MCF 10A (cell line): ENCODE measurements at regions not wholly inside any gene's neighbourhood (a gene's known extent, or its start where the extent isn't known, plus 50 kb on each side); places are given as distances from the start of the nearest gene placed in this dataset.

Experiments used
- BruUV-seq: library from RNA; stranded (reverse); fragments of 400-500 nt; replicated peaks from 2 replicates; lab custom pipeline; 2021; lab: Mats Ljungman, UMichigan
- CTCF ChIA-PET: fragments of 300-600 bp; sonication (Branson Sonifier 250); formaldehyde crosslinking; extraction: SDS; loops from one replicate; lab custom pipeline; 2021; ENCODE audit warnings: antibody characterized with exemption, inconsistent platforms; lab: Yijun Ruan, JAX
- POLR2A ChIA-PET: fragments of 300-600, 350-650 bp; sonication (Branson Sonifier 250); formaldehyde crosslinking; extraction: SDS; loops from one replicate; lab custom pipeline; 2020; ENCODE audit warnings: antibody characterized with exemption, inconsistent platforms; lab: Yijun Ruan, JAX
- DNase-seq: peaks from one replicate; pipeline ENCODE4 v3.0.0-alpha.2; 2018; ENCODE audit not compliant: unreplicated experiment
- H3K27ac Mint-ChIP-seq: one replicate; pipeline ENCODE4 v1.8.0; 2022; ENCODE audit warnings: mild to moderate bottlenecking, low read depth, mixed read lengths; ENCODE audit not compliant: unreplicated experiment
- H3K27me3 Mint-ChIP-seq: one replicate; pipeline ENCODE4 v1.8.0; 2022; ENCODE audit warnings: mixed read lengths; ENCODE audit not compliant: insufficient read depth, unreplicated experiment
- H3K36me3 Mint-ChIP-seq: one replicate; pipeline ENCODE4 v1.8.0; 2022; ENCODE audit warnings: mild to moderate bottlenecking, moderate library complexity, mixed read lengths; ENCODE audit not compliant: insufficient read depth, unreplicated experiment
- H3K4me1 Mint-ChIP-seq: one replicate; pipeline ENCODE4 v1.8.0; 2022; ENCODE audit warnings: mixed read lengths; ENCODE audit not compliant: insufficient read depth, unreplicated experiment
- H3K4me3 Mint-ChIP-seq: one replicate; pipeline ENCODE4 v1.8.0; 2022; ENCODE audit warnings: mild to moderate bottlenecking, moderate library complexity, mixed read lengths; ENCODE audit not compliant: unreplicated experiment
- H3K9me3 Mint-ChIP-seq: one replicate; pipeline ENCODE4 v1.8.0; 2022; ENCODE audit warnings: mixed read lengths; ENCODE audit not compliant: unreplicated experiment
- intact Hi-C: fragments of 100-400 bp; cut with micrococcal nuclease; formaldehyde crosslinking; loops from 2 replicates; pipeline ENCODE4 v1.14.1; 2022
- TF ChIP-seq, protein P1 (sequence below): fragments of 200-600 bp; IDR thresholded peaks from one replicate; pipeline ENCODE4 v1.8.0; 2022; ENCODE audit warnings: antibody characterized with exemption, mild to moderate bottlenecking; ENCODE audit not compliant: unreplicated experiment

DNA sequence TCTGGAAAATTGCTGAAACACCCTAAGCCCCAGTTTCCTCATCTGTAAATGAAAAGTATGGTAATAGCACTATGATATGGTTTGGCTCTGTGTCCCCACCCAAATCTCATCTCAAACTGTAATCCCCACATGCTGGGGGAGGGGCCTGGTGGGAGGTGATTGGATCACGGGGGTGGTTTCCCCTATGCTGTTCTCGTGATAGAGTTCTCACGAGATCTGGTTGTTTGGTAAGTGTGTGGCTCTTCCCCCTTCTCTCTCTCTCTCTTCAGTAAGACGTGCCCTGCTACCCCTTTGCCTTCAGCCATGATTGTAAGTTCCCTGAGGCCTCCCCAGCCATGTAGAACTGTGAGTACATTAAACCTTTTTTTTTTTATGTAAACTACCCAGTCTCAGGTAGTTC lies 490.7 kb downstream of the TMEM114 start:
- BruUV-seq: no TSS peak
- no peak overlapping the region for H3K4me3 Mint-ChIP-seq
- no peaks in the 10 kb centered on the region for H3K4me1 Mint-ChIP-seq
- H3K36me3 Mint-ChIP-seq: no peaks in the 10 kb centered on the region
- intact Hi-C loops: no loop called here
- ChIA-PET CTCF (interaction anchor here (0.5 kb wide), 1 partner anchor 295 kb away, joined by 4 read pairs; no protein-coding TSS in a partner anchor), POLR2A (no interaction called here)
- no peaks in the 10 kb centered on the region for H3K27me3 Mint-ChIP-seq
- DNase-seq: no peak
- H3K9me3 Mint-ChIP-seq: peaks cover 34% of the 10 kb centered on the region
- H3K27ac Mint-ChIP-seq: no peak overlapping the region
- TF ChIP-seq, protein P1, sequence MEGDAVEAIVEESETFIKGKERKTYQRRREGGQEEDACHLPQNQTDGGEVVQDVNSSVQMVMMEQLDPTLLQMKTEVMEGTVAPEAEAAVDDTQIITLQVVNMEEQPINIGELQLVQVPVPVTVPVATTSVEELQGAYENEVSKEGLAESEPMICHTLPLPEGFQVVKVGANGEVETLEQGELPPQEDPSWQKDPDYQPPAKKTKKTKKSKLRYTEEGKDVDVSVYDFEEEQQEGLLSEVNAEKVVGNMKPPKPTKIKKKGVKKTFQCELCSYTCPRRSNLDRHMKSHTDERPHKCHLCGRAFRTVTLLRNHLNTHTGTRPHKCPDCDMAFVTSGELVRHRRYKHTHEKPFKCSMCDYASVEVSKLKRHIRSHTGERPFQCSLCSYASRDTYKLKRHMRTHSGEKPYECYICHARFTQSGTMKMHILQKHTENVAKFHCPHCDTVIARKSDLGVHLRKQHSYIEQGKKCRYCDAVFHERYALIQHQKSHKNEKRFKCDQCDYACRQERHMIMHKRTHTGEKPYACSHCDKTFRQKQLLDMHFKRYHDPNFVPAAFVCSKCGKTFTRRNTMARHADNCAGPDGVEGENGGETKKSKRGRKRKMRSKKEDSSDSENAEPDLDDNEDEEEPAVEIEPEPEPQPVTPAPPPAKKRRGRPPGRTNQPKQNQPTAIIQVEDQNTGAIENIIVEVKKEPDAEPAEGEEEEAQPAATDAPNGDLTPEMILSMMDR: no peak

DNA sequence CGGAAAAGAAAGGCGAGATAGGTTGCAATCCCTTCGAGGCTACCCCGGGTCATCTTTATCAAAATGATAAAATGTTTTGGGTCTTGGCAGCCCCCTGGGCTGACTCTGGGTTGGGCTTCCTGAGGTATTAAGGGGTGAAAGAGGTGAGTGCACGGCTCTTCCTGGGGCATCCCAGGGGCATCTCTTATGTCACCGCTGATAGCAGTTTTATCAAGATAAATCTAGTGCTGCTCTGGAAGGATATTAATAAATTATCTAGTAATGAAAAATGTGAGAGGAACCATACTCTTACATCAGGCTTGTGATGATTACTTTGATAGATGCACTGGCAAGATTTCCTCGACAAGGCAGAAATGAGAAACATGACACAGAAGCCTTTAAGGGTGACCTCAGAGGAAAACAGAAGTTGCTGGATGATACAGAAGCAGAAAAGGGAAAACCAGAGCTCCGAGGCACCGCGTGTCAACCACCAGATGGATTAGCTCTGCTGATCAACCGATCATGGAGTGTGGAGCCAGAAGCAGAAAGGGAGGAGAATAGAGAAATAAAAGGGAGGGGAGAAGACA lies 491.3 kb downstream of the TMEM114 start:
- Mint-ChIP-seq H3K4me1 (no peaks in the 10 kb centered on the region), H3K27me3 (no peaks in the 10 kb centered on the region), H3K36me3 (no peaks in the 10 kb centered on the region), H3K27ac (no peak overlapping the region), H3K9me3 (peaks cover 39% of the 10 kb centered on the region), H3K4me3 (no peak overlapping the region)
- intact Hi-C loops: no loop called here
- no TSS peak for BruUV-seq
- ChIA-PET CTCF (no interaction called here), POLR2A (no interaction called here)
- DNase-seq: no peak
- TF ChIP-seq, protein P1: no peak

DNA sequence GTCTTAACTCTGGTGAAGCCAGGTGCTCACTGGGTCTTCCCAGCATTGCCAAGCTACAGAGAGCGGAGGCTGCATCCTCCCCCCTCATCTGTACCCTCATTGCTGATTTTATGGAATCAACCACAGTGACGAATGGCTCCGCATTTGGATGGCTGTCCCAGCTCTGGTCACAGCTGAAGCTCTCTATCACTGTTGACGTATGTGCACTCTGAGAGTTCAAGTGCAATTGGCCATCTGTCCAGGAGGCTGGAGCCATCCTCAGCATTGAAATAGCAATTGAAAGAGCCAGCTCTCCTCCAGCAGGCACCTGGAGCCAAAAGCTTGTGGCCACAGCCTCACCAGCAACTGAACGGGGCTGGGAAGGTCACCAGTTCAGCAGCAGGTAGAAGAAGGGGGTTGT lies 494.1 kb downstream of the TMEM114 start:
- no TSS peak for BruUV-seq
- intact Hi-C loops: no loop called here
- ChIA-PET POLR2A (no interaction called here), CTCF (no interaction called here)
- H3K4me1 Mint-ChIP-seq: no peaks in the 10 kb centered on the region
- peaks cover 58% of the 10 kb centered on the region for H3K9me3 Mint-ChIP-seq
- H3K27me3 Mint-ChIP-seq: no peaks in the 10 kb centered on the region
- H3K4me3 Mint-ChIP-seq: no peak overlapping the region
- DNase-seq: no peak
- H3K36me3 Mint-ChIP-seq: no peaks in the 10 kb centered on the region
- H3K27ac Mint-ChIP-seq: no peak overlapping the region
- TF ChIP-seq, protein P1: no peak

DNA sequence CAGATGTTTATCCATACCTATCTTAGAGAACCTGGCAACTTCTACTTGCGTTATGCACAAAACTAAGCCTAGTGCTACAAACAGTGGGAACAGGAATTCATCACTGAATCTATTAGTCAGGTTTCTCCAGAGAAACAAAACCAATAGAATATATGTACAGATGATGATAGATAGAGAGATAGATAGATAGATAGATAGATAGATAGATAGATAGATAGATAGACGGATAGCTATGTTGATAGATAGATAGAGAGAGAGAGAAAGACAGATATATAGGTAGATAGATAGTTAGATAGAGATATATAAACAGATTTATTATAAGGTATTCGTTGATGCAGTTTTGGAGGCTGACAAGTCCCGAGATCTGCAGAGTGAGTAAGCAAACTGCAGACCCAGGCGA lies 495.6 kb downstream of the TMEM114 start:
- no peaks in the 10 kb centered on the region for H3K27me3 Mint-ChIP-seq
- no peaks in the 10 kb centered on the region for H3K36me3 Mint-ChIP-seq
- H3K4me3 Mint-ChIP-seq: no peak overlapping the region
- no peaks in the 10 kb centered on the region for H3K4me1 Mint-ChIP-seq
- ChIA-PET CTCF (no interaction called here), POLR2A (interaction anchor here (0.6 kb wide), 1 partner anchor 66 kb away, joined by 3 read pairs; no protein-coding TSS in a partner anchor)
- BruUV-seq: no TSS peak
- no peak for DNase-seq
- TF ChIP-seq, protein P1: no peak
- H3K9me3 Mint-ChIP-seq: peaks cover 64% of the 10 kb centered on the region
- no peak overlapping the region for H3K27ac Mint-ChIP-seq
- intact Hi-C loops: no loop called here
